ENCODE measurements at regions not wholly inside any gene's neighbourhood (a gene's known extent, or its start where the extent isn't known, plus 50 kb on each side); places are given as distances from the start of the nearest gene placed in this dataset.

GRCh38 chr20:40890181-40890580, 138.4 kb upstream of the TOP1 start:
- Histone ChIP-seq H3K4me1 (no peaks in the 10 kb centered on the region), H3K9me3 (no peaks in the 10 kb centered on the region), H3K36me3 (no peaks in the 10 kb centered on the region), H3K27me3 (no peaks in the 10 kb centered on the region), H3K4me3 (ENCODE audit: low read depth, low read length) (no peak overlapping the region)
- TF ChIP-seq, protein P1, sequence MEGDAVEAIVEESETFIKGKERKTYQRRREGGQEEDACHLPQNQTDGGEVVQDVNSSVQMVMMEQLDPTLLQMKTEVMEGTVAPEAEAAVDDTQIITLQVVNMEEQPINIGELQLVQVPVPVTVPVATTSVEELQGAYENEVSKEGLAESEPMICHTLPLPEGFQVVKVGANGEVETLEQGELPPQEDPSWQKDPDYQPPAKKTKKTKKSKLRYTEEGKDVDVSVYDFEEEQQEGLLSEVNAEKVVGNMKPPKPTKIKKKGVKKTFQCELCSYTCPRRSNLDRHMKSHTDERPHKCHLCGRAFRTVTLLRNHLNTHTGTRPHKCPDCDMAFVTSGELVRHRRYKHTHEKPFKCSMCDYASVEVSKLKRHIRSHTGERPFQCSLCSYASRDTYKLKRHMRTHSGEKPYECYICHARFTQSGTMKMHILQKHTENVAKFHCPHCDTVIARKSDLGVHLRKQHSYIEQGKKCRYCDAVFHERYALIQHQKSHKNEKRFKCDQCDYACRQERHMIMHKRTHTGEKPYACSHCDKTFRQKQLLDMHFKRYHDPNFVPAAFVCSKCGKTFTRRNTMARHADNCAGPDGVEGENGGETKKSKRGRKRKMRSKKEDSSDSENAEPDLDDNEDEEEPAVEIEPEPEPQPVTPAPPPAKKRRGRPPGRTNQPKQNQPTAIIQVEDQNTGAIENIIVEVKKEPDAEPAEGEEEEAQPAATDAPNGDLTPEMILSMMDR (IDR thresholded peaks at IDR 0.05; ENCODE audit: low read depth, low read length), result no peak
- no peak for DNase-seq

DNA sequence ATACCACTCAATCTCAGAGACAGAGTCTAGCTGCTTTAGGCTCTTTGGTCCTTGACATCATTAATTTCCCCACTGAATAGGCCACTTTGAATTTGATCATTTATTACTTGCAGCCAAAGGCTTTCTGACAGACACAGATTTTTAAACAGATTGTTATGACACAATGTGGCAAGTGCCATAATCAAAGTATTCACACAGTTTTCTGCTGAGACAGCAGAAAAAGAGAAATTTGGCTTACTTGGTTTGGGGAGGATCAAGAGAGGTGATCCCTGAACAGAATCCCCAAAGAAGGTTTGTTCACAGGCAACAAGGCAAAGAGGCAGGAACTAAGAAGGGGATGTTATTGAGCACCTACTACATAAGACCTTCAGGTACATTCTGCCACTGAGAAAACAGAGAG, 138.0 kb upstream of the TOP1 start:
- TF ChIP-seq, protein P1 (IDR thresholded peaks at IDR 0.05; ENCODE audit: low read depth, low read length), result no peak
- Histone ChIP-seq H3K27me3 (no peaks in the 10 kb centered on the region), H3K9me3 (no peaks in the 10 kb centered on the region), H3K36me3 (no peaks in the 10 kb centered on the region), H3K4me3 (ENCODE audit: low read depth, low read length) (no peak overlapping the region), H3K4me1 (no peaks in the 10 kb centered on the region)
- no peak for DNase-seq

GRCh38 chr20:40891351-40891750, 137.3 kb upstream of the TOP1 start:
- TF ChIP-seq, protein P1 (IDR thresholded peaks at IDR 0.05; ENCODE audit: low read depth, low read length), result no peak
- H3K4me1 ChIP-seq, result no peaks in the 10 kb centered on the region; the same call in 1 of the 2 replicates
- H3K36me3 ChIP-seq, result no peaks in the 10 kb centered on the region
- DNase-seq, result no peak
- H3K9me3 ChIP-seq, result no peaks in the 10 kb centered on the region
- no peak overlapping the region for H3K4me3 ChIP-seq (ENCODE audit: low read depth, low read length)
- no peaks in the 10 kb centered on the region for H3K27me3 ChIP-seq

DNA sequence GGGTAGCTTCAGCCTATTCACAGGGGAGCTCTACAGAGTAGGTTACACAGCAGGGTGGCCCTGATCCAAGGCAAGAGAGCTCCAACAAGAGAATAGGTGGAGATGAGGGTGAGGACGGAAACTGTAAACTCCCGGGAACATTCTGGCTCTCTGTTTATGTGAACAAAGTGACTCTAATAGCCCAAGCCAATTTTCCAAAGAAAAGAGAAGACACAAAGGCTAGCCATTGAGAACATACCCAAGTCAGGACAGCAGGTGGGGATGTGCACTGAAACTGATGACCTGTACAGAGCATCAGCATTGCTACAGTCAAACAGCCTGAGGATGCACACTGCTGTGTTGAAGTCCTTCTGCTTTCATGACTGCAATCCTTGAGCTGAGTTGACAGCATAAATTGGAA, 136.0 kb upstream of the TOP1 start:
- Histone ChIP-seq H3K36me3 (no peaks in the 10 kb centered on the region), H3K27me3 (no peaks in the 10 kb centered on the region), H3K4me1 (peaks cover 8% of the 10 kb centered on the region; the same call in 1 of the 2 replicates), H3K4me3 (ENCODE audit: low read depth, low read length) (no peak overlapping the region), H3K9me3 (no peaks in the 10 kb centered on the region)
- TF ChIP-seq, protein P1 (IDR thresholded peaks at IDR 0.05; ENCODE audit: low read depth, low read length), result no peak
- DNase-seq, result no peak

DNA sequence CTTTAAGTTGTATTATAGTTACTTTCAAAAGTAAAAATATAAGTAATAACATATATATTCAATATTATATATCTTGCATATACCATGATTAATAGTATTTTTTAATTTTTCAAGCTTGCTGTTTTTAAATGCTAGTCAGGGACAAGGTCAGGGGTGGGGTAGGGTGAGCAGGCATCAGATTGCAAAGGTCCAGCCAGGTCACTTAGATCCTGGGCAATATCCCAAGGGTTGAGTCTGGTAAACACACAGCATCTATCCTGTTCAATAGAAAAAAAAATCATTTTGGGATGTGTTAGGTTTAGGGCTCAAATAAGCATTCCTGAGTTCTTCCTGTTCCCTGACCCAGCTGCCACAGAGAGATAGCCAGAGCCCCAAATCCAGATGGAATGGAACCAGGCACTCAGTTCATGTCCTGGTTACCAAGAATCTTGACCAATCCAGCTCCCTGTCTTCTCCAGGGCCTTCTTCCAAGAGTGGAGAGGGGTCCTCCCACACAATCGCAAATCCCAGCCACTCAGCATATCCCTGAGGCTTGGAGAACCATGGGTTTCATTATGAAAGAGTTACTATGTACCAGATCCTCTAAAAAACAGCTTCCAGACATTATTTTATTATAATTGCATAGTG, 134.9 kb upstream of the TOP1 start:
- TF ChIP-seq, protein P1 (IDR thresholded peaks at IDR 0.05; ENCODE audit: low read depth, low read length), result no peak
- H3K4me1 ChIP-seq, result peaks cover 13% of the 10 kb centered on the region; the same call in 1 of the 2 replicates

DNA sequence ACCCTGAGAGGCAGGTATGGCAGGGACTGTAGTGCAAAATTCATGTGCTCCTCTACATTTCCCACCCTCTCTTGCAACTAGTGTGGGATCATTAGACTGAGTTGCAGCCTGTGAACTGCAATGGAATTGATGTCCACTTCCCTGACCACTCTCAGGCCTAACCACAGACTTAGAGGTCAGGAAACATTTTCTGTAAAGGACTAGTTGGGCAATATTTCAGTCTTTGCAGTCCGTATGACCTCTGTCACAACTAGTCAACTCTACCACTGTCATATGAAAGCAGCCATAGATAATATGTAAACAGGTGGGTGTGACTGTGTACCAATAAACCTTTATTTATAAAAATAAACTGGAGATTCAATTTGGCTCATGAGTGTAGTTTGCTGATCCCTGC, 134.4 kb upstream of the TOP1 start:
- no peak for DNase-seq
- H3K4me1 ChIP-seq, result peaks cover 13% of the 10 kb centered on the region; the same call in 1 of the 2 replicates
- H3K4me3 ChIP-seq (ENCODE audit: low read depth, low read length), result no peak overlapping the region
- no peaks in the 10 kb centered on the region for H3K27me3 ChIP-seq
- no peaks in the 10 kb centered on the region for H3K9me3 ChIP-seq
- TF ChIP-seq, protein P1 (IDR thresholded peaks at IDR 0.05; ENCODE audit: low read depth, low read length), result no peak
- H3K36me3 ChIP-seq, result no peaks in the 10 kb centered on the region

More for the DNA sequence above, 134.9 kb upstream of the TOP1 start:
- Histone ChIP-seq H3K27me3 (no peaks in the 10 kb centered on the region), H3K9me3 (no peaks in the 10 kb centered on the region), H3K36me3 (no peaks in the 10 kb centered on the region), H3K4me3 (ENCODE audit: low read depth, low read length) (no peak overlapping the region)
- no peak for DNase-seq
